ENCODE measurements at regions not wholly inside any gene's neighbourhood (a gene's known extent, or its start where the extent isn't known, plus 50 kb on each side); places are given as distances from the start of the nearest gene placed in this dataset.

DNA sequence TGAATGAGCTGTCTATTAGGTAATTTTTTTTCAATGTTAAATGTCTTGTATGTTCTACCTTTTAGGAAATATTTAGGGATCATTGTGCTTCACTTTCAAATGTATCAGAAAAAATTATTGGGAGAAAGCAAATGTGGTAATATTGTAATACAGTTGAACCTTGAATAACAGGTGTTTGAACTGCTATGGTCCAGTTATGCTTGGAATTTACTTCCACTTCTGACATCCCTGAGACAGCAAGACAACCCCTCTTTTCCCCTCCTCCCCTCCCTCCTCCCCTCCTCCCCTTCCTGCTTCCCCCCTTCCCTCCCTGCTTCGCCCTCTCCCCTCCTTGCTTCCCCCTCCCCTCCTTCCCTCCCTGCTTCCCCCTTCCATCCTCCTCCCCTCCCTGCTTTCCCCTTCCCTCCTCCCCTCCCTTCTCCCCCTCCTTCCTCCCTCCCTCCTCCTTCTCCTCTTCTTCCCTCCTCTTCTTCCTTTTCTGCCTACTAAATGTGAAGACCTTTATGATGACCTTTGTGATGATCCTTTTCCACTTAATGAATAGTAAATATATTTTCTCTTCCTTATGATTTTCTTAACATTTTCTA, 146.6 kb downstream of the FGF1 start:
- H3K27me3 ChIP-seq (ENCODE audit: insufficient read depth, low read depth, low read length), result no peaks in the 10 kb centered on the region
- TF ChIP-seq, protein P1, sequence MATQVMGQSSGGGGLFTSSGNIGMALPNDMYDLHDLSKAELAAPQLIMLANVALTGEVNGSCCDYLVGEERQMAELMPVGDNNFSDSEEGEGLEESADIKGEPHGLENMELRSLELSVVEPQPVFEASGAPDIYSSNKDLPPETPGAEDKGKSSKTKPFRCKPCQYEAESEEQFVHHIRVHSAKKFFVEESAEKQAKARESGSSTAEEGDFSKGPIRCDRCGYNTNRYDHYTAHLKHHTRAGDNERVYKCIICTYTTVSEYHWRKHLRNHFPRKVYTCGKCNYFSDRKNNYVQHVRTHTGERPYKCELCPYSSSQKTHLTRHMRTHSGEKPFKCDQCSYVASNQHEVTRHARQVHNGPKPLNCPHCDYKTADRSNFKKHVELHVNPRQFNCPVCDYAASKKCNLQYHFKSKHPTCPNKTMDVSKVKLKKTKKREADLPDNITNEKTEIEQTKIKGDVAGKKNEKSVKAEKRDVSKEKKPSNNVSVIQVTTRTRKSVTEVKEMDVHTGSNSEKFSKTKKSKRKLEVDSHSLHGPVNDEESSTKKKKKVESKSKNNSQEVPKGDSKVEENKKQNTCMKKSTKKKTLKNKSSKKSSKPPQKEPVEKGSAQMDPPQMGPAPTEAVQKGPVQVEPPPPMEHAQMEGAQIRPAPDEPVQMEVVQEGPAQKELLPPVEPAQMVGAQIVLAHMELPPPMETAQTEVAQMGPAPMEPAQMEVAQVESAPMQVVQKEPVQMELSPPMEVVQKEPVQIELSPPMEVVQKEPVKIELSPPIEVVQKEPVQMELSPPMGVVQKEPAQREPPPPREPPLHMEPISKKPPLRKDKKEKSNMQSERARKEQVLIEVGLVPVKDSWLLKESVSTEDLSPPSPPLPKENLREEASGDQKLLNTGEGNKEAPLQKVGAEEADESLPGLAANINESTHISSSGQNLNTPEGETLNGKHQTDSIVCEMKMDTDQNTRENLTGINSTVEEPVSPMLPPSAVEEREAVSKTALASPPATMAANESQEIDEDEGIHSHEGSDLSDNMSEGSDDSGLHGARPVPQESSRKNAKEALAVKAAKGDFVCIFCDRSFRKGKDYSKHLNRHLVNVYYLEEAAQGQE (IDR thresholded peaks at IDR 0.05; ENCODE audit: borderline replicate concordance), result no peak
- TF ChIP-seq SMC3 (conservative IDR thresholded peaks at IDR 0.05; ENCODE audit: poor library complexity) (no peak), EZH2 (IDR thresholded peaks at IDR 0.05; ENCODE audit: borderline replicate concordance, insufficient read depth, low read length, poor library complexity, severe bottlenecking) (no peak), POLR2AphosphoS5 (IDR thresholded peaks at IDR 0.05) (no peak), MXI1 (conservative IDR thresholded peaks at IDR 0.05; ENCODE audit: poor library complexity, severe bottlenecking) (no peak), TAF1 (IDR thresholded peaks at IDR 0.05; ENCODE audit: low read depth) (no peak), EP300 (conservative IDR thresholded peaks at IDR 0.05; ENCODE audit: poor library complexity, severe bottlenecking) (no peak), RAD21 (conservative IDR thresholded peaks at IDR 0.05) (no peak)
- TF ChIP-seq, protein P2, sequence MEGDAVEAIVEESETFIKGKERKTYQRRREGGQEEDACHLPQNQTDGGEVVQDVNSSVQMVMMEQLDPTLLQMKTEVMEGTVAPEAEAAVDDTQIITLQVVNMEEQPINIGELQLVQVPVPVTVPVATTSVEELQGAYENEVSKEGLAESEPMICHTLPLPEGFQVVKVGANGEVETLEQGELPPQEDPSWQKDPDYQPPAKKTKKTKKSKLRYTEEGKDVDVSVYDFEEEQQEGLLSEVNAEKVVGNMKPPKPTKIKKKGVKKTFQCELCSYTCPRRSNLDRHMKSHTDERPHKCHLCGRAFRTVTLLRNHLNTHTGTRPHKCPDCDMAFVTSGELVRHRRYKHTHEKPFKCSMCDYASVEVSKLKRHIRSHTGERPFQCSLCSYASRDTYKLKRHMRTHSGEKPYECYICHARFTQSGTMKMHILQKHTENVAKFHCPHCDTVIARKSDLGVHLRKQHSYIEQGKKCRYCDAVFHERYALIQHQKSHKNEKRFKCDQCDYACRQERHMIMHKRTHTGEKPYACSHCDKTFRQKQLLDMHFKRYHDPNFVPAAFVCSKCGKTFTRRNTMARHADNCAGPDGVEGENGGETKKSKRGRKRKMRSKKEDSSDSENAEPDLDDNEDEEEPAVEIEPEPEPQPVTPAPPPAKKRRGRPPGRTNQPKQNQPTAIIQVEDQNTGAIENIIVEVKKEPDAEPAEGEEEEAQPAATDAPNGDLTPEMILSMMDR (IDR thresholded peaks at IDR 0.05; ENCODE audit: poor library complexity, severe bottlenecking), result no peak
- no peaks in the 10 kb centered on the region for H4K20me1 ChIP-seq (ENCODE audit: insufficient read depth)
- no peak overlapping the region for H3K9ac ChIP-seq (ENCODE audit: low read length)
- H3K4me2 ChIP-seq (ENCODE audit: low read length), result no peak overlapping the region
- H3F3A ChIP-seq (ENCODE audit: insufficient read depth, low read length, poor library complexity, severe bottlenecking), result no peaks in the 10 kb centered on the region
- no peak overlapping the region for H3K27ac ChIP-seq (ENCODE audit: low read length)
- H3K4me3 ChIP-seq (ENCODE audit: low read length), result no peak overlapping the region
- no peaks in the 10 kb centered on the region for H3K36me3 ChIP-seq (ENCODE audit: insufficient read depth, low read length)
- peaks cover 4% of the 10 kb centered on the region for H3K9me3 ChIP-seq (ENCODE audit: low read length)
- H2AFZ ChIP-seq (ENCODE audit: low read depth, low read length), result no peak overlapping the region
- H3K79me2 ChIP-seq (replicated peaks; ENCODE audit: insufficient read depth, low read length), result no peaks in the 10 kb centered on the region
- H3K9me2 ChIP-seq (ENCODE audit: insufficient read depth, low read length), result no peaks in the 10 kb centered on the region

DNA sequence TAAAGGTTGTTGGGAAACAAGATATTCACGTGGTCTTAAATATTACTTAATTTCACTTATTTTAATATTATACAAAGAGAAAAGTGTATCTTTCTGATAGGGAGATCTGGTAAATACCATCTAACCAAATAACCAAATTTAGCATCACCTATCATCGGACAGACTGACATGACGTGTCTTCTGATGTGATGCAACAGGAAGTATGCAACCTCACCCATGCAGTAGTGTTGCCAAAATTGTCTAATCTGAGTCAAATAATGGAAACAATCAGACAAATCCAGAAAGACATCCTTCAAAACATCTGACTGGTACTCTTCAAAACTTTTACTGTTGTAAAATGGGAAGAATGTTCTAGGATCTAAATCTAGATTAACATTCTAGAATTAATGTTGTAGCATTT, 148.0 kb downstream of the FGF1 start:
- Histone ChIP-seq H3K9me2 (ENCODE audit: insufficient read depth, low read length) (no peaks in the 10 kb centered on the region), H3K4me2 (ENCODE audit: low read length) (no peak overlapping the region), H3K79me2 (replicated peaks; ENCODE audit: insufficient read depth, low read length) (no peaks in the 10 kb centered on the region), H3K27me3 (ENCODE audit: insufficient read depth, low read depth, low read length) (no peaks in the 10 kb centered on the region), H3K27ac (ENCODE audit: low read length) (no peak overlapping the region), H3K36me3 (ENCODE audit: insufficient read depth, low read length) (no peaks in the 10 kb centered on the region), H3F3A (ENCODE audit: insufficient read depth, low read length, poor library complexity, severe bottlenecking) (no peaks in the 10 kb centered on the region), H2AFZ (ENCODE audit: low read depth, low read length) (no peak overlapping the region), H3K9me3 (ENCODE audit: low read length) (peaks cover 4% of the 10 kb centered on the region), H4K20me1 (ENCODE audit: insufficient read depth) (no peaks in the 10 kb centered on the region), H3K4me3 (ENCODE audit: low read length) (no peak overlapping the region), H3K9ac (ENCODE audit: low read length) (no peak overlapping the region)
- TF ChIP-seq RAD21 (conservative IDR thresholded peaks at IDR 0.05), result no peak
- TF ChIP-seq MXI1 (conservative IDR thresholded peaks at IDR 0.05; ENCODE audit: poor library complexity, severe bottlenecking), result no peak
- TF ChIP-seq, protein P2 (IDR thresholded peaks at IDR 0.05; ENCODE audit: poor library complexity, severe bottlenecking), result no peak
- TF ChIP-seq, protein P1 (IDR thresholded peaks at IDR 0.05; ENCODE audit: borderline replicate concordance), result no peak
- no peak for TF ChIP-seq SMC3 (conservative IDR thresholded peaks at IDR 0.05; ENCODE audit: poor library complexity)

Measured in neural cell (in vitro differentiated cells).